GM21515 (cell line): ENCODE measurements at regions not wholly inside any gene's neighbourhood (a gene's known extent, or its start where the extent isn't known, plus 50 kb on each side); places are given as distances from the start of the nearest gene placed in this dataset.
A peak's percentile ranks its signal among the peaks of the same experiment; 100 is the strongest.
"Not testable (repeated sequence)": the region's sequence is repeated elsewhere in the genome, so short reads cannot be mapped to it uniquely, and the experiment has no call there.

Source experiments
- ATAC-seq: cut with Tn5 transposase; IDR thresholded peaks from one replicate; pipeline ENCODE4 v1.9.1; 2021; ENCODE audit not compliant: unreplicated experiment

DNA sequence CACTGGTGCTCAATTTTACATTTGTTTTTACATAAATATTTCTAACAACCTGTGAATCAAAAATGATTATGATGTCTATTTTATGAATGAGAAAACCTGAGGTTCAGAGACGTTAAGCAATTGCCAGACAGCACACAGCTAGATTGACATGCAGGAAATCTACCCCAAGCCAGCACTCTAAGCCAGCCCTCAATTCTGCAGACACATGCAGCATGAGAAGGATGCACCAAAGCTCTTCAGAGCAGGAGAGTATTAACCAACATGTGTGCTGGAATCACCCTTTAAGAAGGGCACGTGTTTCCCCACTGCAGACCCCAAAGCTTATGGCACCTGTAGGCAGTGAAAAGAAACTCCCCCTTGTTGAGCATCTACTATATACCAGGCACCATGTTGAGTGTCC, 126.1 kb upstream of the ARHGEF3 start:
- ATAC-seq = no peak

DNA sequence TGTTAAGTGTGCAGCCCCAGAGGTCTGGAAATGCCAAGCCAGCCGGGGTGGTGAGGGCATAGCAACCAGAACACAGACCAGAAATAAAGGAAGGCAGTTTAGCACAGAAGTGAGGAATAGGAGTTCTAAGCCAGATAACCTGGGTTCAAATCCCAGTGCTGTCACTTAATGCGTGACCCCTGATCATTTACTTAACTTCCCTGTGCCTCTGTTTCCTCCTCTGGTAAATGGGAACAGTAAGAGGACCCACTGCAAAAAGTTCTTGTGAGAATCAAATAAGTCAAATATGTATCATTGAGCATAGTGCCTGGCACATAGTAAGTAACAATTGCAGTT, 125.2 kb upstream of the ARHGEF3 start:
- ATAC-seq = no peak

DNA sequence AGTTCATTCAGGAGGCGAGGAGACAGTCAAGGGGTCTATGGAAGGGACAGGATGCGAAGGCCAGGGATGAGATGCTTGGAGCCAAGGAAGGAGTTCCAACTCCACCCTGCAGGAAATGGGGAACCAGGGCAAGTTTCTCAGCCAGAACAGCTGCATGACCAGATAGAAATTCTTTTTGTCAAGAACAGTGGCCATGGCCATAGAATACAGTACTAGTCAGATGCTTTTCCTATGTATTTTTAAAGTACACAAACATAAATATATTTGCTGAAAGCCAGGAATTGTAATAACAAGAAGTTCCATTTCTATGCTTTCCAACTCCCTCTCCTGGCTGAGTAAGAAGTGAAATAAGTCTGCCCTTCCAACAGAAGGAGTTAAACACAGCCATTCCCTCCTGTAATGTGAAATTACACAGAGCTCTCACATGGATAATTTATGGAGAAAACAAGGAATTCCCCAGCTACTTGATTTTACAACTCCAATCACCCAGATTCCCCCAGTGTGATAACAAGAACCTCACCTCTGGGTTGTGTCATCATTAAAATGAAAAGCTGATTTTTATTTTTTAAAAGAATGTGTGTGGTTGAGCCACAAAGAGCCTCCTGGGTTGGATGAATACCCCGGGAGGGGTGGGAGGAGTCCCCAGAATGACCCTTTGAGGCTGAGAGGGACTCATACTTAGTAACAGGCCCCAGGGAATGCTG, 124.6 kb upstream of the ARHGEF3 start:
- no peak for ATAC-seq

DNA sequence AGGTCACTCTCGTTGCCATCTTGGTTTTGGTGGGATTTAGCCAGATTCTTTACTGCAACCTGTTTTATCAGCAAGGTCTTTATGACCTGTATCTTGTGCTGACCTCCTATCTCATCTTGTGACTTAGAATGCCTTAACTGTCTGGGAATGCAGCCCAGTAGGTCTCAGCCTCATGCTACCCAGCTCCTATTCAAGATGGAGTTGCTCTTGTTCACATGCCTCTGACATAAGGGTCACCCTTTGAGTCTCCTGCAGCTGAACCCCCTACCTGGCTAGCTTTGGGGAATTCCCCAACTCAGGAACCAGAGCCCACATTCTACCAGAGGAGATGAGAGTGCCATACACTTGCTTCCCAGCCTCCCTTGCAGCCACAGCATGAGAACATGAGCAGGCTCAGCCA, 123.0 kb upstream of the ARHGEF3 start:
- not testable (repeated sequence) for ATAC-seq

DNA sequence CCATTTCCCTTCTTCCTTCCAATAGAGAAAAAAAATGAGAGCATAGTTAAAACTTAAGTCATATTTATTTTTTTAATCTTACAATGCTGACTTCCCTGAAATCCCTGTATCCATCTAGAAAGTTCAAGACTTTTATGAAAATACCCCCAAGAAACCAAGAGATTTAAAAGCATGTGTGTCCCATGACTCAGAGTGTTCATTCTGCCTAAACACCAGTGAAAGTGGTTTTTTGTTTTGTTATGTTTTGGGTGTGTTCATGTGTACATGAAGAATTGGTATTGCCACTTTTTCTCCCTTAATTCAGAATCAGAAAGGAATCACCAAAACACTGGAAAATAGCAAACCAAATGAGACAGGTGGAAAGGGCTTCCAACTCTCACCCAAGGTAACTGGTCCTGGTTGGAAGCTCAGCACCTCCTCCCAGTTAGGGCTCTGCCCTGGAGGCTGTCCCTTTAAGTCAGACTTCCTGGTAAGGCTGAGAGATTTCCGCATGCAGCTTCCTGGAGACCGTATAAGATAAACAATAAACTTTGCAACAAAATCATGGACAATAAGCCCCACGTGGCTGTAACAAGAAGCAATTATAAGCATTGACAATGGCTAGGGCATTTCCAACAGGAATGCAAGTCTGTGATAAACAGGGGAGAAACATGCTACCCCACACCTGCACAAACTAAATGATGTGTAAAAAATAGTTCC, 121.9 kb upstream of the ARHGEF3 start:
- ATAC-seq = no peak

DNA sequence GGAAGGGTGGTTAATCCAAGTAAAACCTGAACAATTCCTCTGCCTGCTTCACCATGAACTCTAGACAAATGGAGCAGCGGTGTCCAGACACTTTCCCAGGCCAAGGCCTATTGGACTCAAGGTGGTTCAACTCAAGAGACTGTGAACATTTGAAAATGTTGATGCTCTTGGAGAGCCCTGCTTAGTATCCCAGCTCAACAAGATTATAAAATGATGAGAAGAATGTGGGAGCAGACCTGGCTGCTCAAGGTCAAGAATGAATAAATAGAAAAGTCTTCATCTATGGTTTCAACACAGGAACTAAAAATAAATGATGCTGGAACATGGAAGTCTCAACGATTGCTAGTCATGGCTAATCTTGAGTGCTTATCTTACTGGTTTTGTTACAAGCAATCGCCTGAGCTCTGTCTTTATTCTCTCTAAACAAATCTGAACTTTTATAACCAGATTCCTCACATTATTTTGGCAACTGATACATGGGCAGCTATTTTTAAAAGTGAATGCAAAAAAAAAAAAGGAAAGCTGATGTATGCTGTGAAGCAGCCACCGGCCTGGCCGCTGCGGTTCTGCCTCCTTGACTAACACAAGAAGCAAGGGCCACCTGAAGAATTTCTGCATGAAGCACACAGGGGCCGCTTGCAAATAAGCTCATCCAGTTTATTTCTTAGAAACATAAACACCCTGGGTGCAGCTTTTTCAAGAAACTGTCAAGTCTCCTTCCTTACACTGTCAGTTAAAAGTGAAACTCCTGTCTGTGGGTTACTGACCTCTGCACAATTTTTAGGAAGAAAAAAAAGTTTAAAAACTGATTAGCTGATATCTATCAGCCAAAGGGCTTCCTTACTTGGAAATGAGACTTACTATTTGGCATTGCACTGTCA, 120.1 kb upstream of the ARHGEF3 start:
- ATAC-seq = no peak

DNA sequence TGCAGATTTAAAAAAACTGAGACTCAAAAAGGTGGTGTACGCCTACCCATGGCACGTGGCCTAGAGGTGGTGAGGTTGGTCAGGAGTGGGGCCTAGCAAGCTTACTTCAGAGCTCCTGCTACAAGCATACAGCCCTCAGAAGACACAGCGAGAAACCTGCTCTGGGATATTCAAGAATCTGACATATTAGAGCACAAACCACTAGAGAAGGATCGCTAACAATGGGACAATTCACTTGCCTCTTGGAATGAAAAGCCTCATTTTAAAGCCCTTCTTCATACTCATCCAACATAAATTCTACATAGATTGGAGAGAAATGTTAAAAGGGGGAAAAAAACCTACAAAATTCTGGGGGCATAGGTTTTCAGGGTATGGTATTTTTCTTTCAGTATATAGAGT, 118.0 kb upstream of the ARHGEF3 start:
- no peak for ATAC-seq

DNA sequence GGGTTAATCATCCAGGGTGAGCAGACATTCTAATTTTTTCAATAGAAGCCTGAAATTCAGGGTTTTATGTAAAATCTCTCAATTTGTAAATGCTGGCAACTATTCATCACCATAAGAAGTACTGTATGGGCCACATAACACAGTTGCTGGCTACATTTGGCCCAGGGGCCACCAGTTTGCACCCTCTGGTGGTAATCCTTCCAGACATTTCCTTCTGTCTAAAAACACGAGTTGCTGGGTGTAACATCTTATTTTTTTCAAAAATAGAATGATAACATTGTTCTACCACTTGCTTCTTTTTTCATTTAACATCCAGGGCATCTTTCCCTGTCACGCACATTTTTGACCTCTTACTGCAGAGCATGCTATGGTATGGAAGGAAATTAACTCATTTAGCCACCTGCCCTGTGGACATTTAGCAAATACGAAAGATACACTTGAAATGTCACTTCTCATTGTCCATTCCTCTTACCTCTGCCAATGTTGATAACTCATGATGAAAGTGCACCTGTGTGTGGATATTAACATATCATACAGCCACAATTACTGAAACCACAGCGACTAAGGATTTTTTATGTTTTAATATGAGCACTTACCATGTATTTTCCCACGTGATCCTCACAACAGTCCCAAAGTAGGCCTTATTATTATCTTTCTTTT, 117.5 kb upstream of the ARHGEF3 start:
- ATAC-seq = no peak

DNA sequence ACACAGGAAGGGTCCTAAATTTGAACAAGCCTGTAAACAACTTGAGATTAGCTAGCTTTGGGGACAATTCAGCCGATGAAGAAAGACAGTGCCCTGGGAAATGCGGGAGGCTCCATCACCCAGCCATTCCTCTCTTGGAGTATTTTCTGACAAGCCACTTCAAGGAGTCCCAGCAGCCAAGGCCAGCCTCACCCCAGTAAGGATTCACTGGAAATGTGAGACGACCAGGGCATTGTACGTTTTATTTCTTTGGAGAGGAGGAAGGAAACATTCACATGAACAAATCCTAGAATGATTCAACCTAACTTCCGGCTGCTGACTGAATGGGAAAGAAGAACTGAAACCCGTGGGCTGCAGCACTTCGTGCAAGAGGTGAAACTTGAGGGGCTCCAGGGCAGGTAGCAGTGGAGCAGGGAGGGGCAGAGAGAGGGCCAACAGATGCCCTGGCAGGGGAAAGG, 116.4 kb upstream of the ARHGEF3 start:
- ATAC-seq = peak; percentile 38

DNA sequence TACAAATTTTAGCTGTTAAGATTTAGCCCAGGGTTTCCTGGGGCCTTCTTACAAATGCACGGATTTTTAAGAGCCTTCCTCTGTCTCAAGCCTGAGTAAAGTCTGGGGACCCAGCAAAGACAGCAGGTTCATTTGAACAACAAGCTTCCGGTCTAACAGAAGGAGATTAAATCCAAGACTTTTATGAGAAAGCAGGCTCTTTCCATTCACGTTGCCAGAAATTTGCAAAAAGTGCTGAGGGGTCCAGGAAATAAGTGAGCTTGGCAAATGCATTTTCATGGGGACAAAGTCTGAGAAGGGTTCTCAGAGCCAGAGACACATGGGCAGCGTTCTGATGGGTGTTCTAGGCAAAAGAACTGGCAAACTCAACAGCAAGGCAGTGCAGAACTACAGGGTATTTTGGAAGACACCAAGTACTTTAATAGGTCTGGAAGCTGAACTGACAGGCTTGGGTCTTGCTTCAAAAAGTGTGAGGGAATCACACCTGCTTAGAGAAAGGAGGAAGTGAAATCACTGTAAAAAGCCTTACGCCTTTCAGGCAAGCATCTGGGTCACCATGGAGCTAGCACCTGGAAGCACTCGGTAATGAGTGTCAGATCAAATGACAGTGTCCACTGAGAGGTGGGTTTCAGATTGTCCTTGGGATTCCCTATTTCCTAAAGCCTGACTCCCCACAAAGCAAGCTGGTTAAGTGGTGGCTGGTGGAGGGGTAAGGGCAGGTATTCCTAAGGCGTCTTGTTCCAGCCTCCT, 115.8 kb upstream of the ARHGEF3 start:
- peak; percentile 67 for ATAC-seq

DNA sequence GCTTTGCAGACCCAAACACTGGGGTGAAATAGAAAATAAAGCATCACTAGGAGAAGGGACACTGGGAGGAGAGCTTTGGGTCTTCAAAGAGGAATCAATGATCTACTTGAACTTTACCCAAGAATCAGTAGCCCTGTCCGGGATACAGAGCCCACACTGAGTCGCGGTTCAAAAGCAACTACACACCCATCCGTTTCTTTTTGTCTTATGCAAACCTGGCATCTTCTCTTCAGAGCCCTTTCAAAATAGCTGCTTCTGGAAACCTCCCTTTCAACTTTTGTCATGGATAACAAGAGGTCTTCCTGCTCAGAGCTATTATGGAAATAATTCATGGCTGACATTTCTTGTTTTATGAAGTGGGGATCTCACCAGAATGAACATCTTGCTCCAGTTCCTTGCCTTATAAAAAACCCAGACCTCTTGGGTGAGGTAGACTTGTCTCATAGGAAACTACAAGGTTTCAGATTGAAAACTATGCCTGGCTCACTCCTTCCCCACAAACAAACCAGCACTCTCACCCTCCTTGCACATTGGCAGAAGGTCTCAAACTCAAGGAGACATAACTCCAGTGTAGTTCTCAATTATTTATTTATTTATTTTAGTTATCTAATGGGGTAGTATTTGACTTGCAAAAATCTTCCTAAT, 115.1 kb upstream of the ARHGEF3 start:
- ATAC-seq = no peak

DNA sequence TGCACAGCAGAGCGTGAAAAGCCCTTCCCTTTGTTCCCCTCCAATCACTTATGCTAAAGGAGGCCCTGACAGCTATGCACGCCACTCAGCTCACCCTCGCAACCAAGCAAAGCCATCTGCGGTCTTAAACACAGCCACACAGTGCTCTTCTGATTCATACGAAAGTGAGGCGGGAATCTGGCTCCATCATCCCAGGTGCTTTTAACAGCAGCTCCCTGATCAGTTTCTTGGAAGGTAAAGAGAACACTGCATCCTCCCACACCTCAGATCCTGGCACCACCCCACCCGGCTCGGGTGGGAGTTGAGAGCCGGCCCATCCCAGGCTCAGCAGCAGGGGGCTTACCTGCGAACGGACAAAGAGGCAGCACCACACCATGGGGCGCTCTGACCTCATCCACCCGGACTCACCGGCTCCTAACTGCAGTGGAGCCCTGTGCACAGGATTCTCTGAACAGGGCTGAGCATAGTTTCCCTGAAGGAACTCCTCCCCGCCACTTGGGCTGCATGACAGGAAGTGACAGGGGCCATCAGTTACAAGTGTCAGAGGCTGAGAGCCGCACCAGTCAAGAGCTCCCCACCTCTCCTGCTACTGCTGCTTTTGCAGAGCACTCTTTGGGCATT, 114.3 kb upstream of the ARHGEF3 start:
- ATAC-seq = peak; percentile 48

DNA sequence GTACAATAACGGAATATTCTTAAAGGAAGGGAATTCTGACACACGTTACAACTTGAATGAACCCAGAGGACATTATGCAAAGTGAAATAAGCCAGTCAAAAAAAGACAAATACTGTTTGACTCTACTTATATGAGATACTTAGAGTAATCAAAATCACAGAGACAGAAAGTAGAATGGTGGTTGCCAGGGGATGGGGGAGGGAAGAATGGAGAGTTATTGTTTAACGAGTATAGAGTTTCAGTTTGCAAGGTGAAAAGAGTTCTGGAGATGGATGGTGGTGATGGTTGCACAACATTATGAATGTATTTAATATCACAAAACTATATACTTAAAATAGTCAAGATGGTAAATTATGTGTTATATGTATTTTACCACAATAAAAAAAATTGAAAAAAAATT, 112.9 kb upstream of the ARHGEF3 start:
- no peak for ATAC-seq

DNA sequence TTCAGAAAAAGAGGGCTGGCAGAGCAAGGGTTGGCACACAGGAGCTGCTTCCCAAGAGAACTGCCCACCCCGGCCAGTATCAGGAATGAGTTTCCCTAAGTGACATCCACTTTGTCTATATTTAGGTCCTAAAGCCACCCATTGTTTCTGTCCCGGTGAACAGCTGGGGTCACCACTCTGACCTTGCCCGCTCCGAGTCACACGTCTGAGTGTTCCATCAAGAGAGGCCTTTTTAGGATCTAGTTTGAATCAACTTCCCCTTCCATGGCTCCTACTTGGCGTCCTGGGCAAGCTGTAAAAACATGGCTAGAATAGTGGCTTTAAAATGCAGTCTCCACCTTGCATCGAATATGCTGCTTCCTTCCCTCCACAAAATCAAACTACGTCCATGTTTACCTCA, 109.6 kb upstream of the ARHGEF3 start:
- no peak for ATAC-seq

DNA sequence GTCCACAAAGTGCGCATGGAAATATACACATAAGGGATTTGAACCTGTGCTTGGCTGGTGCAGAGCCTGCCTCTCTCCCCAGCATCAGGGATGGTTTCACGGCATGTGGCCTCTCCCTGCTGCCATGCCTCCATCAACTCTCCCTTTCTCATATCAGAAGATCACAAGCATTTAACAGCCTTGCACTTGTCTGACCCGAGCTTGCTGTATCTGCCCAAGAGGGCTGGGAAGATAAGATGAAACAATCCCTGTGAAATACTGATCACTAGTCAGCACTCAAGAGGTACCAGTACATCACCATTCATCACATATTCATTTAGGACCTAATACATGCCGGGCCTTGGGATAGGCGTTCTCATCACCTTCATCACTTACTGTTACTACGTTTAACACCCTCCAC, 107.6 kb upstream of the ARHGEF3 start:
- no peak for ATAC-seq

DNA sequence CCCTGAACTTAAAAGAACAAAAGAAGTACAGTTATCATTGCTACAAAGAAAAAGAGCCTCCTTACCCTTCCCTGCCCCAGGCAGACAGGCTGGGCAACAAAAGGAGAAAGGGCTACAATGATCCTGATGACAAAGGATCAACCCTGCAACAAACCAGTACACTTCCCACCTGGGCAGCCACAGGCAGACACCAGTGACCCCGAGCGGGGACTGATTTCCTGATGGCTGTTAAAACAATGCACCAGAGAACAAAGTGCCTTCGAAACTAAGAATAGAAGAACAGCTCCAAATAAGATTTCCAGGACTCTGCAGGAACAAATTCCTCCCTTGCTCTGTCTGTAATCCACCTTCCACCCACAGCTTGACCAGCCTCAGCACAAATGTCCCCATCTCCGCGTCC, 106.3 kb upstream of the ARHGEF3 start:
- no peak for ATAC-seq

DNA sequence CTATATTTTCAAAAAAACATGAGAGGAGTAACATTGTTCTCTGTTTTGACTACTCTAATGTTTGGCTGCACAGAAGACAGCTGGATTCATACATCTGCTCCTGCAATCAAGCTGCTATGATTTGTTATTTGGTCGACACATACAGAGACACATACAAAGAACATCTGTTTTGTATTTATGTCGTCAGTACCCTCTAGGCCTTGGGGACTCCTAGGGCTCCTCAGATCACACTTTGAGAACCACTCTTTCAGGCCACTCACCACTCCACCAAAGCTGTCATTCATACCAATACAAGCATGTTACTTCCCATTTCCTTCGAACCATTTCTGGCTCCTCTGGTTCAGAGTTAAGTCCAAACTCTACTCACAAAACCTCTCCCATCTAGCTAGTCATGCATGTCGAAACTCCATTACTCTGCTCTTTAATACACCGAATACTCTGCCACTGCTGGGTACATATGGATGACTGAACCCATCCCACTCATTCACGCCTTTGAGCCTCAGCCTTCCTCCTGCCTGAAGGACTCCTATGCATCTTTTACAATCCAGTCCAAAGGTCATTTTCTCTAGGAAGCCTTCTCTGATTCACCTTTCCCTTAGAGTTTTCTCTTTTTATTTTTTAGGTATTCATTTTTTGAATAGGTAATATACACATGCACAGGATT, 102.9 kb upstream of the ARHGEF3 start:
- ATAC-seq = no peak

DNA sequence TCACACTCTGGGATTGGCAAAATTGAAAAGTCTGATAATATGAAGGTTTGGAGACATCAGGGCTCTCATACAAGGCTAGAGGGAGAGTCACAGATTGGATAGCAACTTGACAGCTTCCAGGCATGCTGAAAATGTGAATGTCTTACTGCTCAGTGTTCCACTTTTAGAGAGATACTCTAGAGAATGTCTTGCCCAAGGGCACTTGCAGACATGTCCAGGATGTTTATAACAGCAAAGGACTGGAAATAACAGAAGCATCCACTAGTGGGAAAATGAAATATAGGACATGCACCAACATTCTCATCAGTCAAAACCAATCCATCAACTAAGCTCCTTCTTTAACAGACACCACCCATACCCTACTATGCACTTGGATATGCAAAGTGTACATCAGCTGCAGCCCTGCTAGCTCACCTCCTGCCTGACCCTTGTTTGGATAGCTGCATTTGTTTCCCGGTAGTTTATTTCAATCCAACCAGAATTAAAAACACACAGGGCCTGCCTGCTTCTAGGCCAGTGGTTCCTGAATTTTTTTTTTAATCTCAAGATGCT, 101.6 kb upstream of the ARHGEF3 start:
- no peak for ATAC-seq
